Esophagus (tissue), 2 donors: ENCODE measurements at regions not wholly inside any gene's neighbourhood (a gene's known extent, or its start where the extent isn't known, plus 50 kb on each side); places are given as distances from the start of the nearest gene placed in this dataset.

Experiments
- H3K27ac ChIP-seq, 2 donors: one replicate each; pipeline ENCODE4 v1.5.1; 2013; ENCODE audit warnings: low read depth in 2 of 2, mild to moderate bottlenecking in 2 of 2, inconsistent platforms in 1 of 2, low read length in 1 of 2, moderate library complexity in 1 of 2
- H3K27me3 ChIP-seq, 2 donors: one replicate each; pipeline ENCODE4 v1.6.1; 2013; ENCODE audit warnings: low read length in 2 of 2, control low read depth in 1 of 2, mild to moderate bottlenecking in 1 of 2; ENCODE audit not compliant: insufficient read depth in 2 of 2, control insufficient read depth in 1 of 2
- H3K36me3 ChIP-seq, 2 donors: one replicate each; pipeline ENCODE4 v1.6.1; 2013; ENCODE audit warnings: low read length in 1 of 2; ENCODE audit not compliant: control insufficient read depth in 2 of 2, insufficient read depth in 2 of 2
- H3K4me1 ChIP-seq, 2 donors: one replicate each; pipeline ENCODE4 v1.6.1; 2013; ENCODE audit warnings: low read length in 1 of 2; ENCODE audit not compliant: control insufficient read depth in 2 of 2, insufficient read depth in 2 of 2
- H3K4me3 ChIP-seq, 2 donors: one replicate each; pipeline ENCODE4 v1.5.1; 2013; ENCODE audit warnings: low read length in 2 of 2, mild to moderate bottlenecking in 2 of 2, low read depth in 1 of 2, moderate library complexity in 1 of 2
- H3K9me3 ChIP-seq, 2 donors: one replicate each; pipeline ENCODE4 v1.6.1; 2013; ENCODE audit warnings: mild to moderate bottlenecking in 2 of 2, low read depth in 1 of 2, low read length in 1 of 2, moderate library complexity in 1 of 2; ENCODE audit not compliant: control insufficient read depth in 2 of 2, insufficient read depth in 1 of 2
- WGBS, 2 donors: extraction: QIAGEN DNeasy Blood & Tissue Kit; methylation state at CpG; one replicate each; pipeline ENCODE4 v1.1.7; 2013; 5-methylcytosine and 5-hydroxymethylcytosine counted together
- donor health status: healthy with polysubstance abuse.
- donor health status: Bipolar disorder and iron deficiency.

- Histone ChIP-seq H3K27ac (no peak overlapping the region), H3K27me3 (no peaks in the 10 kb centered on the region), H3K36me3 (no peaks in the 10 kb centered on the region), H3K4me1 (peaks cover 0 to 4% of the 10 kb centered on the region in 2 donors), H3K4me3 (no peak overlapping the region), H3K9me3 (no peaks in the 10 kb centered on the region)
- WGBS, 2 donors = 81 to 86% methylated on average over 9 of the region's 9 CpGs
These were observed 167.7 kb downstream of the COPRS start for GRCh38 chr17:31691251-31691905.

GRCh38 chr17:31690151-31690551 lies 168.9 kb downstream of the COPRS start:
- no peaks in the 10 kb centered on the region for H3K4me1 ChIP-seq
- no peaks in the 10 kb centered on the region for H3K9me3 ChIP-seq
- H3K36me3 ChIP-seq = no peaks in the 10 kb centered on the region
- no peak overlapping the region for H3K4me3 ChIP-seq
- WGBS, 2 donors = 92 to 97% methylated on average over 3 of the region's 3 CpGs
- H3K27me3 ChIP-seq = no peaks in the 10 kb centered on the region
- H3K27ac ChIP-seq = no peak overlapping the region

GRCh38 chr17:31688701-31689100 lies 170.3 kb downstream of the COPRS start:
- H3K4me1 ChIP-seq = no peaks in the 10 kb centered on the region
- no peaks in the 10 kb centered on the region for H3K9me3 ChIP-seq
- H3K27ac ChIP-seq = no peak overlapping the region
- 87 to 96% methylated on average over 1 of the region's 1 CpG for WGBS, 2 donors
- no peak overlapping the region for H3K4me3 ChIP-seq
- H3K27me3 ChIP-seq = no peaks in the 10 kb centered on the region
- H3K36me3 ChIP-seq = no peaks in the 10 kb centered on the region

DNA sequence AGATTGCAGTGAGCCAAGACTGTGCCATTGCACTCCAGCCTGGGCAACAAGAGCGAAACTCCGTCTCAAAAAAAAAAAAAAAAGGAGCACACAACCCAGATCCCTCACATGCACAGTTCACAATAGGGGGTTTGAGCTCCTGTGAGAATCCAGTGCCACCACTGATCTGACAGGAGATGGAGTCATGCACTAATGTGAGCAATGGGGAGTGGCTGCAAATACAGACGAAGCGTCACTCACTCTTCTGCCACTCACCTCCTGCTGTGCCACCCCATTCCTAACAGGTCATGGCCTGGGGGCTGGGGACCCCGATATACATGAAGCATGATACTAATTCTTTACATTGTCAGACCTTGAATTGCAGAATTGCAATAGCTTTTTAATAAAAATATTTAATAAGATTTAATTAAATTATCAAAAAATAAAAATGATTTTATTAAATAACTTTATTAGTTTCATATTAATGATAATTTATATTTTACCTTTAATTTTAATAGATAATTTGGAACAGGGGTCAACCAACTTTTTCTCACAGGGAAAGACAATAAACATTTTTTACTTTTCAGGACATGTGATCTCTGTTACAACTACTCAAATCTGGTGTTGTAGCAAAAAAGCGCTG lies 171.4 kb downstream of the COPRS start:
- WGBS, 2 donors = 79% methylated on average over 6 of the region's 6 CpGs

DNA sequence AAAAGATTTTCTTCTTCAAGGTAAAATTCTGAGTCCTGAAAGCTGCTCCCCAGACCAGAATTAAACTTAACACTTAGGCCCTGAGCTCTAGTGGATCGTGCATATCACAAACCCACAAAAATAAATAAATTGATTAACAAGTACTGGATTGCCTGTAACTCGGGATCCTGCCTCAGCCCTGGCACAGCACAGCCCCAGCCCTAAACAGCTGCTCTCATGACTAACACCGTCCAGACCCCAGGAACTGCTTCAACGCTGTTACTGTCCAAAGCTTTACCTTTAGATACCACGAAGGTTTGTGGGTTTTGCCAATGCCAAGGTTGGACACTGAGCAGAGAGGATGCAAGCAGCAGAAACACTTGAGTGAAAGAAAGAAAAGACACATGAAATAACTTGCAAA lies 172.5 kb downstream of the COPRS start:
- Histone ChIP-seq H3K27ac (no peak overlapping the region), H3K4me1 (no peaks in the 10 kb centered on the region), H3K4me3 (no peak overlapping the region), H3K27me3 (no peaks in the 10 kb centered on the region), H3K9me3 (no peaks in the 10 kb centered on the region), H3K36me3 (no peaks in the 10 kb centered on the region)
- 78 to 79% methylated on average over 5 of the region's 5 CpGs for WGBS, 2 donors

More for the DNA sequence above, 171.4 kb downstream of the COPRS start:
- Histone ChIP-seq H3K9me3 (no peaks in the 10 kb centered on the region), H3K27ac (no peak overlapping the region), H3K36me3 (no peaks in the 10 kb centered on the region), H3K4me3 (no peak overlapping the region), H3K4me1 (no peaks in the 10 kb centered on the region), H3K27me3 (no peaks in the 10 kb centered on the region)

- no peak overlapping the region for H3K4me3 ChIP-seq
- no peak overlapping the region for H3K27ac ChIP-seq
- WGBS, 2 donors = 0% methylated on average over 1 of the region's 1 CpG
- no peaks in the 10 kb centered on the region for H3K4me1 ChIP-seq
- H3K36me3 ChIP-seq = no peaks in the 10 kb centered on the region
- H3K27me3 ChIP-seq = no peaks in the 10 kb centered on the region
- H3K9me3 ChIP-seq = no peaks in the 10 kb centered on the region
These were observed 174.1 kb downstream of the COPRS start for GRCh38 chr17:31684901-31685300.

GRCh38 chr17:31680126-31680525 lies 178.9 kb downstream of the COPRS start:
- Histone ChIP-seq H3K9me3 (no peaks in the 10 kb centered on the region), H3K27ac (no peak overlapping the region), H3K27me3 (no peaks in the 10 kb centered on the region), H3K4me1 (no peaks in the 10 kb centered on the region), H3K4me3 (no peak overlapping the region), H3K36me3 (no peaks in the 10 kb centered on the region)
- 65 to 76% methylated on average over 8 of the region's 8 CpGs for WGBS, 2 donors

- Histone ChIP-seq H3K27ac (no peak overlapping the region), H3K4me1 (no peaks in the 10 kb centered on the region), H3K9me3 (no peaks in the 10 kb centered on the region), H3K27me3 (no peaks in the 10 kb centered on the region), H3K4me3 (no peak overlapping the region), H3K36me3 (no peaks in the 10 kb centered on the region)
- WGBS, 2 donors = 88 to 93% methylated on average over 5 of the region's 5 CpGs
These were observed 179.4 kb downstream of the COPRS start for GRCh38 chr17:31679667-31680066.

DNA sequence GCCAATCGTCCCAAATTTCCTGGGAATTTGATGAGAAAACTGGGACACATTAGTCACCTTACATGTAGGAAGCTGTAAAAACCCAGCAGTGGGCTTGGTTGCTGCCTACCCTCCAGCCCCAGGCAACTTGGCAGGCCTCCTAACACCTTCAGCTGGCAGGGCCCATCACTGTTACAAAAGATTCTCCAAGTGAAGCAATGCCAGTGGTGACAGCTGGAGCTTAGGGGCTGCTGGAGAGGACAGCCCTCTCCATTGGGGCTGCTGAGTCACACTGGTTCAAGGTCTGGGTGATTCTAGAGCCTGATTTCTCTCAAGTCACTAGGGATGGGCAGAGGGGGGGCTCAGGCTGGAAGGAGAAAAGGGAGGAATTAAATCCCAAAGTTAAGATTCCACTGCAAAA lies 180.6 kb downstream of the COPRS start:
- H3K9me3 ChIP-seq = no peaks in the 10 kb centered on the region
- no peaks in the 10 kb centered on the region for H3K36me3 ChIP-seq
- H3K4me3 ChIP-seq = no peak overlapping the region
- no peaks in the 10 kb centered on the region for H3K27me3 ChIP-seq
- 38 to 68% methylated on average over 1 of the region's 1 CpG for WGBS, 2 donors
- no peak overlapping the region for H3K27ac ChIP-seq
- peaks cover 0 to 7% of the 10 kb centered on the region in 2 donors for H3K4me1 ChIP-seq

- no peak overlapping the region for H3K27ac ChIP-seq
- no peak overlapping the region for H3K4me3 ChIP-seq
- H3K36me3 ChIP-seq = no peaks in the 10 kb centered on the region
- no peaks in the 10 kb centered on the region for H3K9me3 ChIP-seq
- peaks cover 0 to 7% of the 10 kb centered on the region in 2 donors for H3K4me1 ChIP-seq
- no peaks in the 10 kb centered on the region for H3K27me3 ChIP-seq
- WGBS, 2 donors = 88 to 89% methylated on average over 6 of the region's 6 CpGs
These were observed 181.4 kb downstream of the COPRS start for GRCh38 chr17:31677681-31678080.
